Adrenal gland (tissue), 5 donors: ENCODE measurements at regions not wholly inside any gene's neighbourhood (a gene's known extent, or its start where the extent isn't known, plus 50 kb on each side); places are given as distances from the start of the nearest gene placed in this dataset.

Experiments used
- POLR2A ChIP-seq, 2 donors: fragments of 450-650 bp; IDR thresholded peaks; one replicate each; pipeline ENCODE4 v1.6.1; 2017; ENCODE audit warnings: antibody characterized with exemption in 2 of 2, mild to moderate bottlenecking in 2 of 2, moderate library complexity in 1 of 2
- TF ChIP-seq, protein P1 (sequence below), 6 experiments: fragments of 450-650 bp in 4 of 6; fragments of 200-600 bp in 2 of 6; sonication (generic) in 1 of 6; IDR thresholded peaks; 1 replicate in 5 of 6; 2 replicates in 1 of 6; pipeline versions ENCODE4 v1.5.1 to v1.8.0; 2016 to 2021; ENCODE audit warnings: antibody characterized with exemption in 6 of 6, mild to moderate bottlenecking in 2 of 6, moderate library complexity in 1 of 6
- donor health status: DM: no; HTN: no; CAD: no.

DNA sequence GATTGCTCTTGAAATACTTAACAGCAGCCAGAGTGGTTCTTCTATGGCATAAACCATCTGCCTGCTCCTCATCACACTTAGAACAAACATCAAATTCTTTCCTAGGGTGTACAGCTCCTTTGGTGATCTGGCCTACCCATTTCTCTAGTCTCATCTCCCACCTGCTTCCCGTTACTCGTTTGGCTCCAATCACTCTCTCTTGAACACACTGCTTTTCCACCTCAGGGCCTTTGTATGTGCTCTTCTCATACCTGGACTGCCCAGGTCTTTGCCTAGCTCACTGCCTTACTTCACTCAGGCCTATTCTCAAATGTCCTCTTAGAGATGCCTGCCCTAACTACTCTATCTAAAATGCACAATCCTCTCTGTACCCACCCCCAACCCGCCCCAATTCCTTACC, 100.5 kb downstream of the KCNRG start:
- TF ChIP-seq, protein P1, sequence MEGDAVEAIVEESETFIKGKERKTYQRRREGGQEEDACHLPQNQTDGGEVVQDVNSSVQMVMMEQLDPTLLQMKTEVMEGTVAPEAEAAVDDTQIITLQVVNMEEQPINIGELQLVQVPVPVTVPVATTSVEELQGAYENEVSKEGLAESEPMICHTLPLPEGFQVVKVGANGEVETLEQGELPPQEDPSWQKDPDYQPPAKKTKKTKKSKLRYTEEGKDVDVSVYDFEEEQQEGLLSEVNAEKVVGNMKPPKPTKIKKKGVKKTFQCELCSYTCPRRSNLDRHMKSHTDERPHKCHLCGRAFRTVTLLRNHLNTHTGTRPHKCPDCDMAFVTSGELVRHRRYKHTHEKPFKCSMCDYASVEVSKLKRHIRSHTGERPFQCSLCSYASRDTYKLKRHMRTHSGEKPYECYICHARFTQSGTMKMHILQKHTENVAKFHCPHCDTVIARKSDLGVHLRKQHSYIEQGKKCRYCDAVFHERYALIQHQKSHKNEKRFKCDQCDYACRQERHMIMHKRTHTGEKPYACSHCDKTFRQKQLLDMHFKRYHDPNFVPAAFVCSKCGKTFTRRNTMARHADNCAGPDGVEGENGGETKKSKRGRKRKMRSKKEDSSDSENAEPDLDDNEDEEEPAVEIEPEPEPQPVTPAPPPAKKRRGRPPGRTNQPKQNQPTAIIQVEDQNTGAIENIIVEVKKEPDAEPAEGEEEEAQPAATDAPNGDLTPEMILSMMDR (IDR thresholded peaks at IDR 0.05): no peak
- no peak for TF ChIP-seq POLR2A (IDR thresholded peaks at IDR 0.05)
